IMR-90 (cell line): ENCODE measurements at regions not wholly inside any gene's neighbourhood (a gene's known extent, or its start where the extent isn't known, plus 50 kb on each side); places are given as distances from the start of the nearest gene placed in this dataset.

Experiments
- ATAC-seq: fragments of 200-7000 bp; cut with Tn5 transposase; 2 replicates; pipeline ENCODE4 v1.9.1; 2020; ENCODE audit warnings: low read depth, mild to moderate bottlenecking, moderate library complexity
- BruUV-seq: library from RNA; stranded (reverse); fragments of 400-500 nt; replicated peaks from 2 replicates; lab custom pipeline; 2021; lab: Mats Ljungman, UMichigan
- CTCF ChIA-PET: fragments of 300-600 bp; formaldehyde crosslinking; extraction: SDS; loops from one replicate; lab custom pipeline; 2021; ENCODE audit warnings: antibody characterized with exemption; lab: Yijun Ruan, JAX
- POLR2A ChIA-PET: fragments of 300-600 bp; sonication (Branson Sonifier 250); formaldehyde crosslinking; loops from one replicate; lab custom pipeline; 2022; ENCODE audit warnings: antibody characterized with exemption; ENCODE audit not compliant: unreplicated experiment; lab: Charles Lee
- DNase-seq: peaks from one replicate; pipeline ENCODE4 v3.0.0; 2013
- H2AFZ ChIP-seq: replicated peaks from 2 replicates; pipeline ENCODE3; 2013; ENCODE audit warnings: low read length, mild to moderate bottlenecking; ENCODE audit not compliant: poor library complexity
- H2AK5ac ChIP-seq: 2 replicates; pipeline ENCODE4 v1.6.1; 2013; ENCODE audit warnings: low read depth, low read length, inconsistent platforms
- H2AK9ac ChIP-seq: replicated peaks from 2 replicates; pipeline ENCODE3; 2013; ENCODE audit warnings: mild to moderate bottlenecking, low read depth, low read length, moderate library complexity; ENCODE audit not compliant: poor library complexity
- H2BK120ac ChIP-seq: 2 replicates; pipeline ENCODE4 v1.6.1; 2013; ENCODE audit warnings: low read depth, low read length, inconsistent platforms
- H2BK15ac ChIP-seq: 3 replicates; pipeline ENCODE4 v1.6.1; 2013; ENCODE audit warnings: low read depth, low read length, inconsistent platforms
- H2BK20ac ChIP-seq: 2 replicates; pipeline ENCODE4 v1.6.1; 2013; ENCODE audit warnings: low read depth, mild to moderate bottlenecking, inconsistent platforms, low read length, moderate library complexity
- H2BK5ac ChIP-seq: 2 replicates; pipeline ENCODE4 v1.6.1; 2013; ENCODE audit warnings: mild to moderate bottlenecking, low read depth, low read length, inconsistent platforms; ENCODE audit not compliant: poor library complexity, severe bottlenecking
- H3K14ac ChIP-seq: replicated peaks from 2 replicates; pipeline ENCODE4 v1.6.1; 2013; ENCODE audit warnings: low read depth, low read length, inconsistent platforms
- H3K18ac ChIP-seq: 2 replicates; pipeline ENCODE4 v1.6.1; 2013; ENCODE audit warnings: low read depth, low read length, control low read depth
- H3K23ac ChIP-seq: 2 replicates; pipeline ENCODE4 v1.6.1; 2013; ENCODE audit warnings: low read depth, low read length, inconsistent platforms
- H3K27ac ChIP-seq: 2 replicates; pipeline ENCODE4 v1.5.1; 2013; ENCODE audit warnings: mild to moderate bottlenecking, control low read depth, low read length; ENCODE audit not compliant: insufficient read depth
- H3K27me3 ChIP-seq: 2 replicates; pipeline ENCODE4 v1.6.1; 2013; ENCODE audit warnings: low read length; ENCODE audit not compliant: control insufficient read depth, insufficient read depth
- H3K36me3 ChIP-seq: 2 replicates; pipeline ENCODE4 v1.6.1; 2013; ENCODE audit warnings: low read length, mixed read lengths; ENCODE audit not compliant: control insufficient read depth, insufficient read depth
- H3K4ac ChIP-seq: 2 replicates; pipeline ENCODE4 v1.6.1; 2013; ENCODE audit warnings: low read depth, low read length, inconsistent platforms
- H3K4me1 ChIP-seq: 2 replicates; pipeline ENCODE4 v1.6.1; 2013; ENCODE audit warnings: low read length, mixed read lengths; ENCODE audit not compliant: control insufficient read depth, insufficient read depth
- H3K4me2 ChIP-seq: 2 replicates; pipeline ENCODE4 v1.6.1; 2013; ENCODE audit warnings: low read depth, mild to moderate bottlenecking, control low read depth, low read length, moderate library complexity
- H3K4me3 ChIP-seq: 2 replicates; pipeline ENCODE4 v1.5.1; 2013; ENCODE audit warnings: low read depth, mild to moderate bottlenecking, control low read depth, low read length, moderate library complexity; ENCODE audit not compliant: insufficient read depth
- H3K56ac ChIP-seq: 2 replicates; pipeline ENCODE4 v1.6.1; 2013; ENCODE audit warnings: low read length, inconsistent platforms; ENCODE audit not compliant: insufficient read depth; ENCODE audit errors: extremely low read depth
- H3K79me1 ChIP-seq, 2 experiments: 2 replicates each; pipeline ENCODE4 v1.6.1; 2013; ENCODE audit warnings: low read length in 2 of 2, inconsistent platforms in 1 of 2, low read depth in 1 of 2
- H3K9ac ChIP-seq: 2 replicates; pipeline ENCODE4 v1.6.1; 2013; ENCODE audit warnings: low read depth, low read length, control low read depth
- H3K9me1 ChIP-seq: 2 replicates; pipeline ENCODE4 v1.6.1; 2013; ENCODE audit warnings: low read length, inconsistent platforms; ENCODE audit not compliant: insufficient read depth
- H3K9me3 ChIP-seq: 2 replicates; pipeline ENCODE4 v1.6.1; 2013; ENCODE audit warnings: low read length; ENCODE audit not compliant: control insufficient read depth, insufficient read depth
- H4K20me1 ChIP-seq: 2 replicates; pipeline ENCODE4 v1.6.1; 2013; ENCODE audit warnings: low read length, inconsistent platforms; ENCODE audit not compliant: insufficient read depth
- H4K5ac ChIP-seq: 2 replicates; pipeline ENCODE4 v1.6.1; 2013; ENCODE audit warnings: mild to moderate bottlenecking, low read depth, low read length, control low read depth
- H4K8ac ChIP-seq, 2 experiments: 2 replicates each; pipeline ENCODE4 v1.6.1; 2013; ENCODE audit warnings: low read depth in 2 of 2, low read length in 2 of 2, control low read depth in 1 of 2, inconsistent platforms in 1 of 2
- H4K91ac ChIP-seq: 2 replicates; pipeline ENCODE4 v1.6.1; 2013; ENCODE audit warnings: low read depth, low read length, inconsistent platforms; ENCODE audit not compliant: insufficient read depth
- BHLHE40 ChIP-seq: fragments of 150-350 bp; IDR thresholded peaks from 2 replicates; pipeline ENCODE4 v1.6.1; 2016; ENCODE audit warnings: mild to moderate bottlenecking, low read depth, low read length
- CHD1 ChIP-seq: IDR thresholded peaks from 2 replicates; pipeline ENCODE4 v1.6.1; 2012; ENCODE audit warnings: low read depth, low read length, improper control_type of control experiment
- FOS ChIP-seq: fragments of 150-350 bp; IDR thresholded peaks from 2 replicates; pipeline ENCODE4 v1.6.1; 2016; ENCODE audit warnings: low read depth, low read length
- MAFK ChIP-seq: IDR thresholded peaks from 2 replicates; pipeline ENCODE4 v1.6.1; 2012; ENCODE audit warnings: low read depth, low read length, improper control_type of control experiment
- MAZ ChIP-seq: IDR thresholded peaks from 2 replicates; pipeline ENCODE4 v1.6.1; 2012; ENCODE audit warnings: low read depth, mild to moderate bottlenecking, low read length, improper control_type of control experiment, moderate library complexity, borderline replicate concordance
- MXI1 ChIP-seq: IDR thresholded peaks from 2 replicates; pipeline ENCODE4 v1.6.1; 2012; ENCODE audit warnings: low read depth, mild to moderate bottlenecking, low read length, moderate library complexity, borderline replicate concordance
- NFE2L2 ChIP-seq: fragments of 150-350 bp; IDR thresholded peaks from 2 replicates; pipeline ENCODE4 v1.6.1; 2016; ENCODE audit warnings: low read depth, mild to moderate bottlenecking, low read length
- POLR2A ChIP-seq: IDR thresholded peaks from 2 replicates; pipeline ENCODE4 v1.6.1; 2012; ENCODE audit warnings: mild to moderate bottlenecking, low read depth, low read length
- RAD21 ChIP-seq: IDR thresholded peaks from 2 replicates; pipeline ENCODE4 v1.6.1; 2012; ENCODE audit warnings: low read length, improper control_type of control experiment
- RCOR1 ChIP-seq: IDR thresholded peaks from 2 replicates; pipeline ENCODE4 v1.6.1; 2012; ENCODE audit warnings: mild to moderate bottlenecking, low read length, improper control_type of control experiment; ENCODE audit not compliant: insufficient replicate concordance
- SMC3 ChIP-seq: fragments of 150-350 bp; IDR thresholded peaks from 2 replicates; pipeline ENCODE4 v1.6.1; 2016; ENCODE audit warnings: low read depth, mild to moderate bottlenecking, antibody characterized with exemption, low read length, moderate library complexity
- WGBS, 2 experiments: methylation state at CpG; one replicate each; pipeline versions ENCODE4 v1.1.5 to v1.1.7; 2013; ENCODE audit warnings: missing lambda C conversion rate in 2 of 2; ENCODE audit not compliant: insufficient read length in 1 of 2; ENCODE audit errors: extremely low coverage in 2 of 2; 5-methylcytosine and 5-hydroxymethylcytosine counted together
- dilution Hi-C: fragments of 300-500 bp; cut with HindIII; formaldehyde crosslinking; loops from one replicate; pipeline ENCODE4 v1.14.3; 2018; ENCODE audit warnings: low sequenced_read_pairs; ENCODE audit not compliant: unreplicated experiment
- in situ Hi-C: fragments of 300-500 bp; cut with MboI; formaldehyde crosslinking; loops from 3 replicates; pipeline ENCODE4 v1.14.3; 2019; ENCODE audit warnings: low sequenced_read_pairs, inconsistent platforms, mixed read lengths
- intact Hi-C: fragments of 100-400 bp; cut with micrococcal nuclease; formaldehyde crosslinking; loops from 2 replicates; pipeline ENCODE4 v1.10.0; 2022
- TF ChIP-seq, protein P1 (sequence below): conservative IDR thresholded peaks from 2 replicates; pipeline ENCODE4 v1.5.1; 2012; ENCODE audit warnings: mild to moderate bottlenecking, low read depth, low read length, improper control_type of control experiment
- TF ChIP-seq, protein P2 (sequence below): fragments of 150-350 bp; IDR thresholded peaks from 2 replicates; pipeline ENCODE4 v1.6.1; 2016; ENCODE audit warnings: low read depth, mild to moderate bottlenecking, low read length, moderate library complexity, borderline replicate concordance
- TF ChIP-seq, protein P3 (sequence below): fragments of 150-350 bp; IDR thresholded peaks from 2 replicates; pipeline ENCODE4 v1.6.1; 2017; ENCODE audit warnings: mild to moderate bottlenecking, antibody characterized with exemption, low read length, low read depth

DNA sequence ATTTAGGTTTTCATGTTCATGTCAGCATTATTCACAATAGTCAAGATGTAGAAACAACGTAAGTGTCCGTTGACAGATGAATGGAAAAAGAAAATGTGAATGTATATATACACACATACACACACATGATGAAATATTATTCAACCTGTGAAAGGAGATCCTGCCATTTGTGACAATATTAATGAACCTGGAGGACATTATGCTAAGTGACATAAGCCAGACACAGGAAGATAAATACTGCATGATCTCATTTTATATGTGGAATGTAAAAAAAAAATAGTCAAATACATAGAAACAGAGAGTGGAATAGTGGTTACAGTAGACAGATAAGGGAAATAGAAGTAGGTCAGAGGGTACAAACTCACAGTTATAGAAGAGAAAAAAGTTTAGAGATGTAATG lies 651.1 kb upstream of the MKI67 start:
- ATAC-seq (no peak), DNase-seq (no peak)
- Histone ChIP-seq H2BK20ac (no peak overlapping the region), H3K9ac (no peak overlapping the region), H3K27me3 (no peaks in the 10 kb centered on the region), H3K36me3 (no peaks in the 10 kb centered on the region), H3K4me1 (no peaks in the 10 kb centered on the region), H2AK5ac (no peak overlapping the region), H2BK5ac (no peak overlapping the region), H4K20me1 (no peaks in the 10 kb centered on the region), H2BK15ac (no peak overlapping the region), H3K9me3 (peaks cover 17% of the 10 kb centered on the region), H3K4ac (no peak overlapping the region), H3K4me2 (no peak overlapping the region), H3K9me1 (no peaks in the 10 kb centered on the region), H4K8ac (no peak overlapping the region), H2AFZ (no peak overlapping the region), H3K4me3 (no peak overlapping the region), H3K18ac (no peak overlapping the region), H3K56ac (no peak overlapping the region), H4K5ac (no peak overlapping the region), H3K23ac (no peak overlapping the region), H2AK9ac (no peak overlapping the region), H3K79me1 (no peaks in the 10 kb centered on the region), H2BK120ac (no peak overlapping the region), H3K14ac (no peak overlapping the region), H4K91ac (no peak overlapping the region), H3K27ac (no peak overlapping the region)
- dilution Hi-C loops (no loop called here), in situ Hi-C loops (no loop called here), intact Hi-C loops (no loop called here)
- POLR2A ChIA-PET, result no interaction called here
- BruUV-seq, result no TSS peak
- WGBS, 2 experiments, result no CpG with 5 or more reads among the region's 2 CpGs
- TF ChIP-seq FOS, result no peak
- TF ChIP-seq RAD21, result no peak
- TF ChIP-seq BHLHE40, result no peak
- TF ChIP-seq MXI1, result no peak
- no peak for TF ChIP-seq CHD1
- TF ChIP-seq, protein P1, sequence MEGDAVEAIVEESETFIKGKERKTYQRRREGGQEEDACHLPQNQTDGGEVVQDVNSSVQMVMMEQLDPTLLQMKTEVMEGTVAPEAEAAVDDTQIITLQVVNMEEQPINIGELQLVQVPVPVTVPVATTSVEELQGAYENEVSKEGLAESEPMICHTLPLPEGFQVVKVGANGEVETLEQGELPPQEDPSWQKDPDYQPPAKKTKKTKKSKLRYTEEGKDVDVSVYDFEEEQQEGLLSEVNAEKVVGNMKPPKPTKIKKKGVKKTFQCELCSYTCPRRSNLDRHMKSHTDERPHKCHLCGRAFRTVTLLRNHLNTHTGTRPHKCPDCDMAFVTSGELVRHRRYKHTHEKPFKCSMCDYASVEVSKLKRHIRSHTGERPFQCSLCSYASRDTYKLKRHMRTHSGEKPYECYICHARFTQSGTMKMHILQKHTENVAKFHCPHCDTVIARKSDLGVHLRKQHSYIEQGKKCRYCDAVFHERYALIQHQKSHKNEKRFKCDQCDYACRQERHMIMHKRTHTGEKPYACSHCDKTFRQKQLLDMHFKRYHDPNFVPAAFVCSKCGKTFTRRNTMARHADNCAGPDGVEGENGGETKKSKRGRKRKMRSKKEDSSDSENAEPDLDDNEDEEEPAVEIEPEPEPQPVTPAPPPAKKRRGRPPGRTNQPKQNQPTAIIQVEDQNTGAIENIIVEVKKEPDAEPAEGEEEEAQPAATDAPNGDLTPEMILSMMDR, result no peak
- TF ChIP-seq, protein P2, sequence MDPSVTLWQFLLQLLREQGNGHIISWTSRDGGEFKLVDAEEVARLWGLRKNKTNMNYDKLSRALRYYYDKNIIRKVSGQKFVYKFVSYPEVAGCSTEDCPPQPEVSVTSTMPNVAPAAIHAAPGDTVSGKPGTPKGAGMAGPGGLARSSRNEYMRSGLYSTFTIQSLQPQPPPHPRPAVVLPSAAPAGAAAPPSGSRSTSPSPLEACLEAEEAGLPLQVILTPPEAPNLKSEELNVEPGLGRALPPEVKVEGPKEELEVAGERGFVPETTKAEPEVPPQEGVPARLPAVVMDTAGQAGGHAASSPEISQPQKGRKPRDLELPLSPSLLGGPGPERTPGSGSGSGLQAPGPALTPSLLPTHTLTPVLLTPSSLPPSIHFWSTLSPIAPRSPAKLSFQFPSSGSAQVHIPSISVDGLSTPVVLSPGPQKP, result no peak
- no peak for TF ChIP-seq SMC3
- TF ChIP-seq, protein P3, sequence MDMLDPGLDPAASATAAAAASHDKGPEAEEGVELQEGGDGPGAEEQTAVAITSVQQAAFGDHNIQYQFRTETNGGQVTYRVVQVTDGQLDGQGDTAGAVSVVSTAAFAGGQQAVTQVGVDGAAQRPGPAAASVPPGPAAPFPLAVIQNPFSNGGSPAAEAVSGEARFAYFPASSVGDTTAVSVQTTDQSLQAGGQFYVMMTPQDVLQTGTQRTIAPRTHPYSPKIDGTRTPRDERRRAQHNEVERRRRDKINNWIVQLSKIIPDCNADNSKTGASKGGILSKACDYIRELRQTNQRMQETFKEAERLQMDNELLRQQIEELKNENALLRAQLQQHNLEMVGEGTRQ, result no peak
- TF ChIP-seq NFE2L2, result no peak
- no peak for TF ChIP-seq MAZ
- TF ChIP-seq MAFK, result no peak
- TF ChIP-seq RCOR1, result no peak
- TF ChIP-seq POLR2A, result no peak
- CTCF ChIA-PET, result interaction anchor here (0.9 kb wide), 1 partner anchor 1498 kb away, joined by 3 read pairs; no protein-coding TSS in a partner anchor
